ENCODE measurements at regions not wholly inside any gene's neighbourhood (a gene's known extent, or its start where the extent isn't known, plus 50 kb on each side); places are given as distances from the start of the nearest gene placed in this dataset.

GRCh38 chr12:90060031-90060430, 351.4 kb upstream of the ATP2B1 start:
- DNase-seq = no peak

GRCh38 chr12:90058704-90059103, 350.1 kb upstream of the ATP2B1 start:
- DNase-seq = no peak

- no peak for DNase-seq
These were observed 346.4 kb upstream of the ATP2B1 start for GRCh38 chr12:90055071-90055470.

DNA sequence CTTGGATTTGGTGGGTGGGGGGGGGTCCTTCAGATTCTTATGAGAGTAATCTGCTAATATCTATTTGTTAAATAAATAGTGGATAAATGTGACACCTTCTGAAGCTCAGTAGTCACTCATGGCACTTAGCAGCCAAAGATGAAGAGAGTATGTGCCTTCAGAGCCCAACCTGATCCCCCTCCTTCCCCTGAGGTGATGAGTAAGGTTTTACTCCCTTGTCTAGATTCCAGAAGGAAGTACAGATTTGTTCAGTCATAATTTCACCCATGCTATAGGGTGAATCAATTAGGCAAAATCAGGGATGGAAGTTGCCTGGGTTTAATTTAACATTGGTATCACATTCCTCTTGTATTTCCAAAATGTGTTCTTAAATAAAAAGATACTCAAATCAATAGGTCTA, 340.3 kb upstream of the ATP2B1 start:
- no peak for DNase-seq

GRCh38 chr12:90045559-90045958, 336.9 kb upstream of the ATP2B1 start:
- DNase-seq = no peak

- no peak for DNase-seq
These were observed 335.4 kb upstream of the ATP2B1 start for GRCh38 chr12:90044069-90044468.

- no peak for DNase-seq
These were observed 334.4 kb upstream of the ATP2B1 start for GRCh38 chr12:90042920-90043641.

- DNase-seq = no peak
These were observed 329.7 kb upstream of the ATP2B1 start for GRCh38 chr12:90038289-90038688.

- DNase-seq = no peak
These were observed 329.1 kb upstream of the ATP2B1 start for GRCh38 chr12:90037740-90038139.

DNA sequence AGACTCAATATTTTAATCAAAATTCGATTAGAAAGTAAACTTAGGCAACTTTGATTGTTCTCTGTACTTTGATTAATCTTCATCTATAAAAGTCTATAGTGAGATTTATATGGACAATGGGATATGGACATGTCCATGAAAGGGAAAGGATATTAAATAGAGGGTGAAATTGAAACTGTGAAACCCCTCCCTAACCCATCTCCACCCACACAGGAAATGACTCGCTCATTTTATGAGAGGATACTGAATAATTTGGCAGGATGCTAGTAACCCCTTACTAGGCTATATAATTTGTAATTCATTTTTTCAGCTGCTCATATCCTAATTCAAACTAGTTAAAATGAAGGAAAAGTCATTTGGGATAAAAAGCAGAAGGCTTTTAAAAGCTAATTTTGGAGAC, 328.0 kb upstream of the ATP2B1 start:
- DNase-seq = no peak

DNA sequence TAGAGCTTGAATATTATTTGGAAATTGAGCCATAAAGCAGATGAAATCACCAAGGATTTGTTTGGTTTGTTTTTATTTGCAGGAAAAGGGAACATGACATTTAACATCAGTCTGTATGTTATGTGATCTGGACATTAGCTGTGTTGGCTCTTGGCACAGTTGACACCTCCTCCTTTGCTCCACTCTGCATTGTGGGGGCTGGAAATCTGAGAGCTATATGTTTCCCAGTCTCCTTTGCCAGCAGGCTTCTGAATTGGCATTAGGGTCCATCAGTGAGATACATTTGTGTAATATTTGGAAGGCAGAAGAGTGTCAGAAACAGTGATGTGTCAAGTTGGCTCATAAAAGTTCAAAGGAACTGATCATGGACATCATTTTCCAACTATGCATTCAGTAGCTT, 322.1 kb upstream of the ATP2B1 start:
- DNase-seq = no peak

- DNase-seq = no peak
These were observed 320.7 kb upstream of the ATP2B1 start for GRCh38 chr12:90029317-90029716.

DNA sequence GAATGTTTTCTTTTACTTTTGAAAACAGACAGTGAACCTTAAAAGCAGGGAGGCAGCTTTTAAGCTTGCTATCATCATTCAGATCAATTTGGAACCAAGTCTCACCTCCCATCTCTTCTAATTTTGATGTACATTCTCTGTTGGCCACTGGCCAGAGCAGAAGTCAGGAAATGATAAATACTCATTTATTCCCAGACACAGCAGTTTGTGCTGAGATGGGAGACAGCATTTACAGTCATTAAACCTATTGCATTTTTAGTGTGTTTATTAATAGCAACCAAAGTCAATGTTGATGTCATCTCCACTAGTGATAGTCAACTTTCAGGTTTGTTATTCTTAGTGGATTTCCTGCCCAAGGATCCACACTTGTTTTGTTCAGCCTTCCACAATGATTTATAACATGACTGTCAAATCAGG, 320.0 kb upstream of the ATP2B1 start:
- no peak for DNase-seq

DNA sequence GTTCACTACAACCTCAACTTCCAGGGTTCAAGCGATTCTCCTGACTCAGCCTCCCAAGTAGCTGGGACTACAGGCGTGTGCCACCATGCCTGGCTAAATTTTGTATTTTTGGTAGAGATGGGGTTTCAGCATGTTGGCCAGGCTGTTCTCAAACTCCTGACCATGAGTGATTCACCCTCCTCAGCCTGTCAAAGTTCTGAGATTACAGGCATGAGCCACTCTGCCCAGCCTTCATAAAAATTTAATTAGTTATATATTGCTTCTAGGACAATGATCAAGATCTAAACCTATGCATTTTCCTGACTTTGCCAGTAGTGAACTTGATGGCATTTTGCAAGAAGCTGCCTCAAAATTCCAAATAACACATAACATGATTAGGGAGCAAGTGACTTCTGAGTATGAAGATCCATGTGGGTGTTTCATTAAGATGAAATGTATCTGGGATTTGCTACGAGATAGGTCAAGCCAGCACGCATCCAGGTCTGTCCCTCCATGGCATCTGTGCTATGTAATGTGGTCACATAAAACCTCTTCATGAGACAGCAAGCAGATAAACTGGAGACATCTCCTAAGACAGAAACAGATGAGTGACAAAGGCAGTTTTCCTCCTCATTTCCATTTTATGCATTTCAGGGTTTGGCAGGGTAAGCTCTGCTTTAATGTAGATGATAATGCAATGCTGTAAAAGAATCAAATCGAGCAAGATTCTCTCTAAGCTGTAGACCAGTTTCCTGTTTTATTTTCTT, 319.4 kb upstream of the ATP2B1 start:
- no peak for DNase-seq

DNA sequence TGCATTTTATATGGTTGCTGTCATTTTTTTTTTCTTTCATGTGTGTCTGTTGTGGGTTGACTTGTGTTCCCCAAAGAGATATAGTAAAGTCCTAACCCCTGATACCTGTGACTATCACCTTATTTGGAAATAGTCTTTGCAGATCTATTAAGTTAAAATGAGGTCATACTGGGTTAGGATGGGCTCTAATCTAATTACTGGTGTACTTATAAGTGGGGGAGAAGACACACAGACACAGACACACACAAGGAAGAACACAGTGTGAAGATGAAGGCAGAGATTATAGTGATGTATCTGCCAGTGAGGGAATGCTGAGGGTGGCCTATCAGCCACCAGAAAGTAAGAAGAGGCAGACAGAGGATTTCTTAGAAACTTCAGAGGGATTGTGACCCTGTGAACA, 318.4 kb upstream of the ATP2B1 start:
- DNase-seq = no peak

GRCh38 chr12:90026516-90026915, 317.9 kb upstream of the ATP2B1 start:
- DNase-seq = no peak

GRCh38 chr12:90024262-90024661, 315.6 kb upstream of the ATP2B1 start:
- DNase-seq = no peak

DNA sequence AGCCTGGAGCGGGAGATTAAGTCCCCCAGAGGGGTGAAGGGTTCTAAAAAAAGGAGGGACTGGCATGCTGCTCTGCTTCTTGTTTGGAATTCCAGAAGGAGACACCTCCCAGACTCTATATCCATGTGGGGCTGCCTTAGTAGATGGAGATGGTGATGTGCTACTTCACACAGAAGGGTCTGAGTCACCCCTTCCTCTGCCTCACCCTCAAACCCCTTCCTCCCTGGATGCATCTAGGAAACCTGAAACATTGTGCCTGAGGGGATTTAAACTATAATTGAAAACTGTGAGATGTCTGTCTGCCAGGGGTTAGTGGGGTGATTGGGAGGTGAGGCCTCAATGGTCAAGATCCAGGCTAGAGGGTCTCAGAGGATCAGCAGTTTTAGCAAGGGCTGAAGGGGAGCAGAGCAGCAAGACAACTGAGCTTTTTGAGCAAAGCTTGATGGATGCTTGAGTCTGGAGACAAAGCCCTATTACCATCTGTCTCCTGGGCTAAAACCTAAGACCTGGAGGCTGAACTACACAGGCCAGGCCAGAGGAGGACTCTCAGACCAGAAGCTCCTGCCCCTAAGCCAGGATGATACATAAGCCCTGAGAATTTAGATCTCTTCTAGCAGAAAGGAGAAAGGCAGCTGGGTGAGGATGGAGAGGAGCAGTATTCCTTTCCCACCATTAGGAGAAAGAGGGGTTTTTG, 314.7 kb upstream of the ATP2B1 start:
- DNase-seq = no peak

DNA sequence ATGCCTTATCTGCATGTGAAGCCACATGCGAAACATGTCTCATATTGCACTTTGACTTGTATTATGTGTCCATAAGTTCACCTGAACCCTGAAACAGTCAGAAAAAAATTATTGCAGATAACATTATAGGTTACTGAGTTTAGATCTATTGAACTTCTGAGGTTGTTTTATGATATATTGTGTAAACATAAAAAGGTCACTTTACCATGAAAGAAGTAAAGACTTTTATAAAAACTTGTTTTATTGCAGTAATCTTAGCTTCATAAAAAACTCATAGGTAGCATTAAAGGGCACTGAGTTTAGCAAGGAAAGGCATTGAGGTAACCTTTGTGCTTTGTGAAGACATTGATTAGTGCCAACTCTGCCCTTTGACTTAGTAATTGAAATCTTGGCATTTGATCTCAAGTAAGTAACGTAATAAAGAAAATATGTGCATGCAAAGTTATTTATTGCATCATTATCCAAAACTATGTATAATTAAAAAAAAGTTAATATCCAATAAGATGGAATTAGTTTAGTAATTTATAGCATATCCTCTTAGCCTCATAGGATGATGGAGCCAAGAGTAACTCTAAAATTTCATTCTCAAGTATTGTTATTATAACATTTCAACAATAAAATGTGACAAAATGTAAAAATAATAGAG, 313.3 kb upstream of the ATP2B1 start:
- no peak for DNase-seq

GRCh38 chr12:90020881-90021280, 312.2 kb upstream of the ATP2B1 start:
- no peak for DNase-seq

DNA sequence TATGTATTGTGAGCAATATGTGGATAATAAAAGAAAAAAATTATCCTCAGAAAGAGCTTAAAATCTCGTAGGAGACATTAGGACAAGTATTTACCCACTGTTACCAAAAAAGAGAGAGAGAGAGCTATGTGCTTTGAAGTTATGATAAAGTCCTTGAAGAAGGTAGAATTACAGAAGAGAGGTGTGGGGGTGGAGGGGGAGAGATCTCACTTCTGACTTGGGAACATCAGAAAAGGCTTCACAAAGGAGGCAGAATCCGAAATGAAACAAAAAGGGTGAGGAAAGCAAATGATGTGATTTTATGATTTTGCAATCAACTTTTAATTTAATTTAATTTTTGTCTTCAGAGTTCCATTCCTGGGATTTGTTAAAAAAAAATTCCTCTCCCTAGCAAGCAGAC, 311.8 kb upstream of the ATP2B1 start:
- no peak for DNase-seq

DNA sequence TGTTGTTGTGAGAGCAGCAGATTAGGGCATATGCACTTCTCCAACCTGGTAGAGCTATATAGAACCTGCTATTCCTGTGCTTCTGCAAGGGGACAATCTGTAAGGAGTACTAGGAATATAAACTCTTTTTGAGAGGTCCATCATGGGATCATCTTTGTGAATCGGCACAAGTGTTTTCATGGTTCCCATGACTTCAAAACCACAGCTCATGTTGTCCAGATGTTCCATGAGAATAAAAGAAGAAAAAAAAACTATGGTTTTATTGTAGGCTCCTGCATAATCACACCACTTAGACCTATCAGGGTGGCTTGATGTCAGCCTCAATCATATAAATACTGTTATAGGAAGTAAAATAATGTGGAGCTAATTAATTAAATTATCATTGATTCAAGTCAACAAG, 311.4 kb upstream of the ATP2B1 start:
- DNase-seq = no peak

- DNase-seq = no peak
These were observed 308.7 kb upstream of the ATP2B1 start for GRCh38 chr12:90017316-90017715.

- DNase-seq = no peak
These were observed 306.6 kb upstream of the ATP2B1 start for GRCh38 chr12:90015228-90015627.

Data from activated gamma-delta T cell treated with Interleukin-2 at 50 U/mL for 16 hours (primary cell).